SK-N-SH treated with all-trans-retinoic acid at 6 μM for 48 hours (cell line): ENCODE measurements at regions not wholly inside any gene's neighbourhood (a gene's known extent, or its start where the extent isn't known, plus 50 kb on each side); places are given as distances from the start of the nearest gene placed in this dataset.
A peak's percentile ranks its signal among the peaks of the same experiment; 100 is the strongest.

Experiments
- ATAC-seq: fragments of 200-7000 bp; cut with Tn5 transposase; 3 replicates; pipeline ENCODE4 v1.9.1; 2020; ENCODE audit warnings: mild to moderate bottlenecking, moderate library complexity
- ARNTL ChIP-seq: fragments of 450-650 bp; formaldehyde crosslinking; IDR thresholded peaks from 2 replicates; pipeline ENCODE4 v1.5.0; 2020; ENCODE audit warnings: low read depth, mild to moderate bottlenecking, moderate library complexity, borderline replicate concordance
- BACH2 ChIP-seq: fragments of 250-450 bp; sonication (Bioruptor Pico); IDR thresholded peaks from 2 replicates; pipeline ENCODE4 v1.9.0; 2021; ENCODE audit warnings: mild to moderate bottlenecking, borderline replicate concordance
- CREB5 ChIP-seq: fragments of 250-450 bp; sonication (Bioruptor Pico); IDR thresholded peaks from 2 replicates; pipeline ENCODE4 v1.5.1; 2020; ENCODE audit warnings: low read depth, mild to moderate bottlenecking, moderate library complexity
- CSDC2 ChIP-seq: fragments of 250-450 bp; sonication (Bioruptor Pico); IDR thresholded peaks from 2 replicates; pipeline ENCODE4 v1.5.0; 2020; ENCODE audit warnings: mild to moderate bottlenecking, moderate library complexity
- ESRRG ChIP-seq: fragments of 250-450 bp; sonication (Bioruptor Pico); IDR thresholded peaks from 2 replicates; pipeline ENCODE4 v1.6.1; 2021; ENCODE audit warnings: mild to moderate bottlenecking
- GLIS3 ChIP-seq: fragments of 250-450 bp; sonication (Bioruptor Pico); IDR thresholded peaks from 2 replicates; pipeline ENCODE4 v1.5.0; 2020; ENCODE audit warnings: mild to moderate bottlenecking, moderate library complexity
- ISL1 ChIP-seq: fragments of 250-450 bp; sonication (Bioruptor Pico); IDR thresholded peaks from 2 replicates; pipeline ENCODE4 v2.1.2; 2022; ENCODE audit warnings: mild to moderate bottlenecking, moderate library complexity
- OSR1 ChIP-seq: fragments of 250-450 bp; sonication (Bioruptor Pico); IDR thresholded peaks from 2 replicates; pipeline ENCODE4 v1.8.0; 2022; ENCODE audit warnings: moderate library complexity, mild to moderate bottlenecking, inconsistent platforms
- PATZ1 ChIP-seq: fragments of 250-450 bp; sonication (Bioruptor Pico); IDR thresholded peaks from 2 replicates; pipeline ENCODE4 v1.8.0; 2020; ENCODE audit warnings: mild to moderate bottlenecking, moderate library complexity, borderline replicate concordance
- PPARA ChIP-seq: fragments of 250-450 bp; sonication (Bioruptor Pico); IDR thresholded peaks from 2 replicates; pipeline ENCODE4 v1.5.0; 2020; ENCODE audit warnings: mild to moderate bottlenecking, borderline replicate concordance
- RARB ChIP-seq: fragments of 250-450 bp; sonication (Bioruptor Pico); IDR thresholded peaks from 2 replicates; pipeline ENCODE4 v1.8.0; 2021; ENCODE audit warnings: mild to moderate bottlenecking, moderate library complexity
- TCF4 ChIP-seq: fragments of 250-450 bp; sonication (Bioruptor Pico); IDR thresholded peaks from 2 replicates; pipeline ENCODE4 v1.8.0; 2021; ENCODE audit warnings: mild to moderate bottlenecking, moderate library complexity, borderline replicate concordance
- TOX ChIP-seq: fragments of 250-450 bp; sonication (Bioruptor Pico); IDR thresholded peaks from 2 replicates; pipeline ENCODE4 v1.8.0; 2021; ENCODE audit warnings: mild to moderate bottlenecking, moderate library complexity, borderline replicate concordance
- TSHZ2 ChIP-seq: fragments of 250-450 bp; sonication (Bioruptor Pico); IDR thresholded peaks from 2 replicates; pipeline ENCODE4 v1.5.0; 2020; ENCODE audit warnings: mild to moderate bottlenecking, moderate library complexity
- ZC3H10 ChIP-seq: fragments of 250-450 bp; sonication (Bioruptor Pico); IDR thresholded peaks from 2 replicates; pipeline ENCODE4 v1.5.1; 2021; ENCODE audit warnings: mild to moderate bottlenecking, moderate library complexity
- ZFP3 ChIP-seq: fragments of 250-450 bp; sonication (Bioruptor Pico); IDR thresholded peaks from 2 replicates; pipeline ENCODE4 v1.5.0; 2020; ENCODE audit warnings: mild to moderate bottlenecking, moderate library complexity
- ZFP30 ChIP-seq: fragments of 450-650 bp; formaldehyde crosslinking; IDR thresholded peaks from 2 replicates; pipeline ENCODE4 v1.5.0; 2022; ENCODE audit warnings: mild to moderate bottlenecking, moderate library complexity
- ZNF565 ChIP-seq: fragments of 450-650 bp; formaldehyde crosslinking; conservative IDR thresholded peaks from 2 replicates; pipeline ENCODE4 v1.5.0; 2020; ENCODE audit warnings: low read depth, mild to moderate bottlenecking, moderate library complexity
- TF ChIP-seq, protein P1 (sequence below): fragments of 250-450 bp; sonication (Bioruptor Pico); IDR thresholded peaks from 2 replicates; pipeline ENCODE4 v1.5.1; 2021; ENCODE audit warnings: mild to moderate bottlenecking, moderate library complexity

DNA sequence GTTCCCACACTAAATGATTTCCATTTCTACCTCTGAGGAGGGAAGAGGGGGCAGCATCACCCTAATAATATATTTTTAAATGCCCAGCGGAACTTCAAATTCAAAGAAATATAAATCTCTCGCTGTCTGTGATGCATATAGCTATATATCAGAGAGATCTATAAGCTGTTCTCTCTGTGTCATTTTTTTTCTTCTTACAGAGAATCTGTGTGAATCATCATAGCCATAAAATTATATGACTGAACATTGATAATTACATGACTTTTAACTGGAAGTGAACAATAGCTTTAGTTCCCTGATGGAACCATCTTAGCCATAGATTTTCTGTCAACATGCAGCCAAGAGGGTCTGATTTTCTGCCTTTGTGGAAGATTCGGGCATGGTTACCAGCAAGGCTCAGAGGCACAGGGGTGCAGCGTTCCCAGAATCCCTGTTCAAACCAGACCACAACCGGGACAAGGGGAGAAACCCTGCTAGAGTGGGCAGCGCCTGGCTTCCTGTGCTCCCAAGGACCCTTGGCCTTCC lies 93.7 kb upstream of the OSMR start:
- no peak for TF ChIP-seq CSDC2 (CRISPR knock-in tag)
- TF ChIP-seq PATZ1 (CRISPR knock-in tag): no peak
- TF ChIP-seq, all 23 proteins: peak for 0
- peak; percentile 34 for ATAC-seq

DNA sequence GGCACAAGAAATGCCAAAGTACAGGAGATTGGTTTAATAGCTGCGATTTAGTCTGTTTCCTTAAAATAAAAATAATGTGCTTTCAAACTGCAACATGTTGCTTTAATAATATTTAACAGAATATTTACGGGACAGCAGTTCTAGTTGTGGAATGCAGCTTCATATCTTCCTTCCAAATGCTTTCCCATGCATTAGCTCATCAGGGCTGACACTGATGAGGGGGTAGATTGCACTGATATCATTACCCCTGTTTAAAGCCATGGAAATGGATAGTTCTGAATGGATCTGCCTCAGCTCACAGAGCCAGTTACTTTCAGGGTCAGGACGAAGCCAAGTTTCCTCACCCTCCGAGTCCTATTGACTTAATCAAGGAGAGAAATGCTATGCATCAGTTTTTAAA lies 93.2 kb upstream of the OSMR start:
- ATAC-seq: peak; percentile 86

GRCh38 chr5:38753141-38753540 lies 92.7 kb upstream of the OSMR start:
- TF ChIP-seq, protein P1, sequence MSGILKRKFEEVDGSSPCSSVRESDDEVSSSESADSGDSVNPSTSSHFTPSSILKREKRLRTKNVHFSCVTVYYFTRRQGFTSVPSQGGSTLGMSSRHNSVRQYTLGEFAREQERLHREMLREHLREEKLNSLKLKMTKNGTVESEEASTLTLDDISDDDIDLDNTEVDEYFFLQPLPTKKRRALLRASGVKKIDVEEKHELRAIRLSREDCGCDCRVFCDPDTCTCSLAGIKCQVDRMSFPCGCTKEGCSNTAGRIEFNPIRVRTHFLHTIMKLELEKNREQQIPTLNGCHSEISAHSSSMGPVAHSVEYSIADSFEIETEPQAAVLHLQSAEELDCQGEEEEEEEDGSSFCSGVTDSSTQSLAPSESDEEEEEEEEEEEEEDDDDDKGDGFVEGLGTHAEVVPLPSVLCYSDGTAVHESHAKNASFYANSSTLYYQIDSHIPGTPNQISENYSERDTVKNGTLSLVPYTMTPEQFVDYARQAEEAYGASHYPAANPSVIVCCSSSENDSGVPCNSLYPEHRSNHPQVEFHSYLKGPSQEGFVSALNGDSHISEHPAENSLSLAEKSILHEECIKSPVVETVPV (CRISPR knock-in tag): no peak
- TF ChIP-seq CSDC2 (CRISPR knock-in tag) (no peak), TOX (CRISPR knock-in tag) (no peak), ZNF565 (no peak), CREB5 (CRISPR knock-in tag) (no peak), TSHZ2 (no peak), RARB (CRISPR knock-in tag) (no peak), BACH2 (no peak), GLIS3 (CRISPR knock-in tag) (no peak), ARNTL (CRISPR knock-in tag) (no peak), PPARA (no peak)
- ATAC-seq: peak; percentile 29; the same call in 2 of the 3 replicates

More for the DNA sequence above, 93.2 kb upstream of the OSMR start:
- TF ChIP-seq ISL1: peak; percentile 88
- TF ChIP-seq CREB5 (CRISPR knock-in tag): 0 out of 2 replicates have a peak, but pooled peaks have one; percentile 33
- TF ChIP-seq PPARA: no peak

GRCh38 chr5:38753776-38754175 lies 92.0 kb upstream of the OSMR start:
- TF ChIP-seq TCF4 (CRISPR knock-in tag): no peak
- TF ChIP-seq TSHZ2: no peak
- TF ChIP-seq ZFP3: no peak
- no peak for TF ChIP-seq ZC3H10 (CRISPR knock-in tag)
- TF ChIP-seq OSR1 (CRISPR knock-in tag): no peak
- TF ChIP-seq ZNF565: no peak
- TF ChIP-seq ESRRG: no peak
- no peak for TF ChIP-seq ARNTL (CRISPR knock-in tag)
- TF ChIP-seq ZFP30 (CRISPR knock-in tag): no peak
- TF ChIP-seq PPARA: no peak
- no peak for TF ChIP-seq CREB5 (CRISPR knock-in tag)
- no peak for TF ChIP-seq ISL1
- no peak for TF ChIP-seq TOX (CRISPR knock-in tag)
- ATAC-seq: no peak
